LHCN-M2 (cell line): ENCODE measurements at regions not wholly inside any gene's neighbourhood (a gene's known extent, or its start where the extent isn't known, plus 50 kb on each side); places are given as distances from the start of the nearest gene placed in this dataset.

ENCODE experiments used
- DNase-seq: peaks from one replicate; pipeline ENCODE4 v3.0.0-alpha.2; 2012; ENCODE audit warnings: low read depth

DNA sequence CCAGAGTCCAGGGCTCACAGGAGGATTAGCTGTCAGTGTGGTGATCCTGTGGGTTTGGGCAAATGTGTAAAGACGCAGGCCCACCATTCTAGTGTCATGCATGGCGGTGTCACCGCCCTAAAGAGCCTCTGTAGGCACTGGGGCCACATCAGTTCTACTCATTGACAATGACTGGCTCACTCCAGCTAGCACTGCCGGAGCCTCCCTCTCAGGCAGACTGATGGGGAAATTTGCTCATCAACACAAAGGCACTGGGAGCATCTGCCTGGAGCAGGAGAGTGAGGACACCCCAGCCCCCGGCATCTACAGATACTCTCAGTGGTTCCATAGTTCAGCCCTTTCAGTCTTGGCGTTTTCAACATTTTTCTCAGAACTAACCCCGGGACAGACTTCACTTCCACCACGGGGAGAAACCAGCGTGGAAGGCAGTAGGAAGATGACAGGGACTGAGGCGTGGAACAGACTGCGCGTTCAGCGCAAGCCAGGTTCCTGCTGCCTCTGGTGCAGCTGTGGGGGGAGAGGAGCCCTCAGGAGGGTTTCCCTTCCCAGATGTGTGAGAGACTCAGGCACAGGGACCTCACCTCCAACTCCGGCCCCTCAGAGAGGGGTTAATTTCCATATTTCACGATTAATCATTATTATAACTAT lies 256.6 kb downstream of the RBFOX3 start:
- DNase-seq = no peak

- DNase-seq = no peak
These were observed 257.3 kb downstream of the RBFOX3 start for GRCh38 chr17:79353548-79353947.

DNA sequence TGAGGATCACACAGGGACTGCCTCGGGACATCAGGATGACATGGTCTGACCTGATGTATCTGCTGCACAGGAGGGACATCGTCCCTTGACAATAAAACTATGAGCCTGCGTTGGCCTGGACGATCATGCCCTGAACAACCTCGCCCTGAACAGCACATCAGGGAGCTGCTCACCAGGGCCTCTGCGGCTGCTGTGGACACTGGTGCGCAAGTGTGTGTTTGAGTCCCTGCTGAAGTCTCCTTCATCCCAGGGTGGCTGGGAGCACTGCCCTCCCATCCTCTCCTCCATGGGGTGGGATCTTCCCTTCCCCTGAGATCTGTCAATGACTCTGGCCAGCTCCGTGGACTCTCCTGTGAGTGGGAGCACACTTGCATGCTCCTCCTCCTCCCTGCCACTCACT lies 257.8 kb downstream of the RBFOX3 start:
- DNase-seq = no peak

DNA sequence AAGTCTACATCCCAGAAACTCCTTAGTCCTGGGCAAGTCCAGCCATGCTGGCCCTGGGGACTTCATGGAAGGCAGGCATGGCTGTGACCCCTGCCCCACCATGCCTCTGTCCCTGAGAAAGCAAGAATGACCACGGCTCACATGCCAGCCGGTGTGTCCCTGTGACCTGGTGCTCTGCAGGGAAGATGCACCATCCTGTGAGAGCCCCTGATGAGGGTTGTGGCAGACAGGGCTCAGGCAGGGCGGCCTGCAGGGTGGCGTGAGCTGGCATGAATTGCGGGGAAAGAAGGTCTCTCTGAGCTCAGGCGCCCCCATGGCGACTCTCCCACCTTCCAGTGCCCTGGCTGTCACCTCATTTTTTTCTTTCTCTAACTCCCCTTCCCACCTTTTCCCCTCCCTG lies 260.3 kb downstream of the RBFOX3 start:
- no peak for DNase-seq

DNA sequence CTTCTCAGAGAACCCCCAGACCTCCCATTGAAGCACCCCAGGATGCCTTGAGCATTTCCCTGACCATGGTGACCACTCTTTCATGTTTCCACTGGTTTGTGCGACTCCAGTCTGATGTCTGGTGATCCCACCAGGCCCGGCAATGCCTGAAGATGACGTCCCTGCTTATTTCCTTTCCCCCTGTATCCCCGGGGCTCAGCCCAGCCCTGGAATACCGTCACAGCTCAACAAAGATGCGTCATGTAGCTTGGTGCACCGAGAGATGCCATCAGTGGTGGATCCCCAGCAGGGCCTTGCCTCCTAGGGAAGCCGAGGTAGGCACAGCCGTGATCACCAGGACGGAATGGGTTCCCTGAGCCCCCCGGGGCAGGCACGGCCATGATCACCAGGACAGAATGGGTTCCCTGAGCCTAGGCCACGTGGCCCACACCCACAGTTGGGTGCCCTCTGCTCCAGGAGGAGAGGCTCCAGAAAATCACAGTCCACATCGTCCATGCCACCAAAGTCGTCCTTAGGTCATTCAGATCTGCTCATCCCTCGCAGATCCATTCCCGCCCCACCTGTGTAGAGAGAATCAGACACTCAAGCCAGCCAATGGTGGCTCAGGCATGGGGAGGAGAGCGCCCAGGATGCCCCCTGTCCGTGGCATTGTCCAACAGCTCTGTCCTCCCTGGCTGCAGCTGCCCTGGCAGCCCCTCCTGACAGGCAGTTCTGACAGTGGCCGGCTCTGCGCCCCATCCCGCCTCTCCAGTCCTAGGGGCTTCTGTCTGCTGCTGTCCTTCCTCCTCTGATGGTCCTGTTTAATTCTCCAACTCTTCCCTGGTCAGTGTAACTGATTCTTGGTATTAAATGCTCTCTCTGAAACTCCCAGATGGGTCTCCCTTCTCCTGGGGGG lies 261.1 kb downstream of the RBFOX3 start:
- no peak for DNase-seq

GRCh38 chr17:79342376-79342775 lies 267.8 kb downstream of the ENGASE start:
- no peak for DNase-seq

DNA sequence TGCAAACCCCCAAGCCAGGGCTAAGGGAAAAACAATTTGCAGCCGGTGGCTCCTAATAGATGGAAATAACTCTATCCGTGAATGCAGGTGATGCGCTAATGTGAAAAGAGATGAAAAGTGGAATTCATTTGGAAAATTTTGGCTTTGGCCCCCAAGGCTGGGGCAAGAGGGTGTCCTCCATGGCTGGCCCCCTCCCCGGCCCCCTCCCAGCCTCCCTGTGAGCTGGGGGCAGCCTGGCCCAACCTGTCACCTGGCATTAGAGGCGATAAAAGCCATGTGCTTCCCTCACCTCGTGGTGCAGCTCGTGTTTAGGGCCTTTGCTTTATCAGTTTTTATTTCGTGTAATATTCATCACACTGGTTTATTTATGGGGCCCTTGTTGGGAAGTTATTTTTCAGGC lies 267.2 kb downstream of the ENGASE start:
- DNase-seq = no peak

DNA sequence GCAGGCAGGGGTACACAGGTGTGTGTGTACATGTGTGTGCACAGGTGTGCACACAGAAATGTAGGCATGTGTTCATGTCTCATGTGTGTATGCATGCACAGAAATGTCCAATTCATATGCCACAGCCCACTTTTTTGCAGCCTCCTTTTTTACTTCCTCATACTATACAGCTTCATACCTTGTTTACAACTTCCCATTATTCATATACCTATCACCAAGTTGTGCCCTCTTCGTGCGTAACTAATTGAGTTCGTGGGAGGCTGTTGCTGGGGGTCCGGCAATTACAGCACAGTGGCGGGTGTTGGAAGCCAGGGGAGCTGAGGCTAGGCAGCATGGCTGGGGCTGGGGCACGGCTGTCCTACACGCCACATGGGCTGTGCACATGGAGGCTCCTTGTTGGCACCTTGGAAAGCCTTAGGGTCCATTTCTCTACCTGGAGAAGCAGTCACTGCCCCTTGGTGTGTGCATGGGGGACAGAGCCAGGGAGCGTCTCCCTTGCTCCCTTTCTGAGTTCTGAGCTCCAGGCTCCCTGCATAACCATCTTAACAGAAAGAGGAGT lies 266.7 kb downstream of the ENGASE start:
- no peak for DNase-seq

DNA sequence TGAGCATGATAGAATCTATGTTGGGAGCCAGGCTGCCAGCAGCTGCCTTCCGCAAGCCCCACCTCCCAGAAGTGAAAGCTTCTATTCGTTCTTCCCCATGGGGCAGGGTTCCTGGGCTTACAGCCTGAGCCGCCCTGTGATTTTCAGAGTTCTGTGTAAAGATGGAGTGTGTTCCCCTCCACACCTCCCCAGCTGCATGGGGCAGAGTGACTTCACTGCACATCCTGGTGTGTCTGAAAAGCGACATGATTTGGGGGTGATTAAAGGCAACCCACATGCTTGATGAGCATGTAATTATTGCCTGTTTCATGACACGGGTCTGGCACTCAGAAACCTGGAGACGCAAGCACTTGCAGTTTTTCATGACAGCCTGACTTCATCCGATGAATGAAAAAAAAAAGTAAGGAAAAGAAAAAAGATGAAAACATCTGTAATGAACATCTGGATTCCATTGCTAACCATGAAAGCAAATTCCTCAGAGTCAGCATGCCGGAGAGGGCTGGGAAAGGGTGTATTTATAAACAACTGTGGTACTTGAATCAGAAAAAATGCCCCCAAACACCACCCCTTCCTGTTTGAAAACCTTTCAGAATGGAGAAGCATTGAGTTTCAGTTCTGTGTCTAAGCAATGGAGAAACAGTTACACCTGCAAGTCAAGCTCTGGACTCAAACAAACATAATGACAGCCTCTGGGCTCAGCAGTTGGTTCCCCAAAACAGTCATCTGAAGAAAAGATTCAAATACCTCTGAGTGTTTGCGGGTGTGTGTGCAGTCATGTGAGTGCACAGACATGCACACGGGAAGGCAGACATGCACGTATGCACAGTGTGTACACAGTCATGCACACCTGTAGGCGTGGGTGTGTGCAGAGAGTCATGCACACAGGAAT lies 266.0 kb downstream of the ENGASE start:
- no peak for DNase-seq

GRCh38 chr17:79339321-79339720 lies 264.7 kb downstream of the ENGASE start:
- no peak for DNase-seq

DNA sequence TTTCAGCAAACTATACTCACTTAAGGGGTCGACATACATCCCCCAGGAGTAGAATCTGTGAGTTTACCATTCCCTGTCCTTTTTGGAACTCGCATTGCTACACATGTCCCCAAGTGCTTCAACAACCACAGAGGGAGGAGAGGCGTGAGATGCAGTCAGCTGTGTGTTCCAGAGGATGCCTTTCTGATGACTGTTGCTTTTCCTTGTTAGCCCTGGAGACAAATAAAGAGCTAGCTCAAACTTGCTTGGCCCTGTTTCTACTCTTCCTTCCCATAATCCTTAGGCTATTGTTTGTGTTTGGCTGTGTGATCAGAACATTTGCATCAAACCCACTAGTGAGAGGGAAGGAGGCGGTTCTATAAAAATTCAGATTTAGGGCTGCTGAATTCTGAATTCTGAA lies 264.0 kb downstream of the ENGASE start:
- DNase-seq = peak; percentile 28

GRCh38 chr17:79338152-79338551 lies 263.5 kb downstream of the ENGASE start:
- DNase-seq = no peak

GRCh38 chr17:79337053-79337452 lies 262.4 kb downstream of the ENGASE start:
- DNase-seq = no peak

GRCh38 chr17:79335456-79335855 lies 260.8 kb downstream of the ENGASE start:
- DNase-seq = no peak

DNA sequence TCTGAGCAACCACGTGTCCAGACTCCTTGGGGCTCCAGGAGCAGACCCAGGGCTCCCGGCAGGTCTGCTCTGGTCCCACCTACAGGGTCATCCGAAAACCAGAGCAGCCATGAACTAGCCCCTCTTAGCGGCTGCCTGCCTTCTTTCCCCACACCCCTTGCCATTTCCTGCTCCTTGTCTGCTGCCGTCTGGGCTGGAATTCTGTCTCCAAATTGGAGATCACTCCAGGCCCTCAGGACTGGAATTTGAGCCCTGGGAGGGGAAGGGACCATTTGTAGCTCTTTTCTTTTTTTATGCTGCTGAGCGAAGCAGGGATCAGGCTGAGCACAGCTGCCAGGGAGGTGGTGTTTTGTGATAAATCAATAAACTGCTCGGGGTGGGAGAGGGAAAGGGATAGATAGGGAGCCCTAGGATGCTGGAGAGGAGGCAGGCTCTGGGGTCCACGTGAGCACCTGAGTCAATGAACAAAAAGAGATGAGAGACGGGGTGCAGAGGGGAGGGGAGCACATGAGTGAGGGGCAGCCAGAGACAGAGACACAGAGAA lies 257.5 kb downstream of the ENGASE start:
- no peak for DNase-seq

DNA sequence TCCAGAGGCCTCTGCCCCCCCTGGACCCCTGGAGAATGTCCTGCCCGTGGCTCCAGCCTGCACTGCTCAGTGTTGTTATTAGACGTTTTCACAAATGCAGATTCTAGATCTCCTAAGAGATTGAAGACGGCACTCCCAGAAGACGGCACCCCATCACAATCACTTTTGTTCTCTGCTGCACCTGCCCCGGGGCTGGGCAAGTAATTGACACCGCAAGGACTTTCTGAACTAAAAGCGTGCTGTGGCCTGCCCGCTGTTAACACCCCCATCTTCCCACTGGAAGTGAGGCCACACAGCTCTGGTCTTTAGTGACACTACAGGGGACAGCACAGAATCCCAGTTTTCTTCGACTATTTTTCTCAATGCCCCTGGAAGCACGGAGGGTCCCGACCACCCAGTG lies 256.9 kb downstream of the ENGASE start:
- no peak for DNase-seq

DNA sequence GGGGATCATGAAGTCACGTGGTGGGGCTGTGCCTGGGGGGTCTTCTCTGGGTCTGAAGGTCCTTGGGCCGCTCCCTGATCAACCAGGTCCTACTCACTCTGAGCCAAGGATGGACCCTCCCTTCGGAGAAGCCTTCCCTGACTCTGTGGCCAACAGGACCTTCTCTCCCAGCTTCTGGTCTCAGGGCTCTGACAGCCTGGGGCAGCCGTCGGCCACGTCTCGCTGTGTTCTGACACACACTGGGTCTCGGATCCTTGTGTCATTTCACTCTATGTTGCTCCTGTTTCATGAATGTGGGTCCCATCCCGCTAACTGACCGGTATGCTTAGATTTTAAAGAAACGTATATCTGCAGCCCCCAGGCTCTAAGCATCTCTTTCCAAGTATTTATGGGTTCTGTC lies 256.1 kb downstream of the ENGASE start:
- no peak for DNase-seq

- DNase-seq = no peak
These were observed 255.6 kb downstream of the ENGASE start for GRCh38 chr17:79330229-79330628.

DNA sequence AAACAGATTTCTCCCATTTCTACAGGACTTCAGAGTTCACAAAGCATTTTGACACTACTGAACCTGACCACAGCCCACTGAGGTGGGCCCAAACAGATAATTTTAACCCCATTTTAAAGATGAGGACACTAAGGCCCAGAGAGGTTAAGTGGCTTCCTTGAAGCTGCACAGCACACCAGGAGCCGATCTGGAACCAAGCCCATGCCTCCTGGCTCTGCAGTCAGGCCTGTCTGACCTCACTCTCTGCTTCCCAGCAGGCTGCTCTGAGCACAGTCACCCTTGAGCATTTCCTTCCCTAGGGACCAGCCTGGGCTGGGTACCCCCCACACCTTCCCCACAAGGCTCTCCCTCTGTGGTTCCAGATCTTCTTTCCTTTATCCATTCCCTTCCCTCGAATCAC lies 252.2 kb downstream of the ENGASE start:
- no peak for DNase-seq

DNA sequence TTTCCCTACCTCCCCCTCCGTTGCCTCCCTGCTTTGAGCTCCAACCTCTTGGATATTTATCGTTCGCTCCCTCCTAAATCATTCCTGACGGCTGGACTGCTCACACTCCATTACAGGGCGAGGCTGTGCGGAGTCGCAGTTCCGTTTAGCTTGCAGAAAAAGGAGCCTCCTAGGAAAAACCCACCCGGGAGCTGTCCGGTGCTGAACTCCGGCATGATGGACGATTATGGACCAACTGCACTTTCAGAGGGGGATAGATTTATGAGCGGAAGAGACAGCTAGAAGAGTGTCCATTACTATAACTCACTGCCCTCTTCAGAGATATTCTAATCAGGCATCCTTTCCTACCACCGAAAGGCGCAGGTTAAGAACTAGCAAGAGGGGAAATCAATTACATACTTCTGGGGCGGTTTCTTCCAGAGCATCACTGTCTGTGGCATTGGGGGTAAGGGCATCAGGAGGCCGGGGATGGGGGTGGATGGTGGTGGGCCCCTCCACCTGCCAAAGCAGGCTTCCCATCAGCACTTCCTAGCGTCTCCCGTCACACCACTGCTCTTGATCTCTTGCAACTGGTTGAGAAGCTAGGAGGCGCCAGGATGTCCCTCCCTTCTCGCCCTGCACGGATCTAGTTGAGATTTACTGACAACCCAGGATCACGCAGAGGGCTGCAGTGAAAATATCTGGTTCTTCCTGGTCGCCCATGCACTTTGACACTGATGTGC lies 251.2 kb downstream of the ENGASE start:
- peak; percentile 12 for DNase-seq

DNA sequence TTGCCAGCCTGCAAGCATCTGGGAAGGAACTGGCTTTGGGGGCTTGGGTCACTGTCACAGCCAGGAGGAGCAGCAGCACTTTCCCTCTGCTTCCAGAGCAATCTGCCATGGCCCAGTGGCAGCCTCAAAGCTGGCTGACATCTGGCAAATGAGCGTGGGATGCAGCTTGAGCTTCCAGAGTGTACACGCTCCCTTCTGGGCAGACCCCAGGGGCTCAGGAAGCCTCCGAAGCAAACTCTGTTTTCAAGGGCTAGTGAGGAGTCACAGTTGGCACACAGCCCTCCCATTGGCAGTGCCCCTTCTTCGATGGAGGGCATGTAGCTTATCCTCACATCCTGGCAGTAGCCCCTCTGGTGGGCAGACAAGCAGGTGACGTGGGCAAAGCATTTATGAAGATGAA lies 249.6 kb downstream of the ENGASE start:
- DNase-seq = no peak
